ENCODE measurements at regions not wholly inside any gene's neighbourhood (a gene's known extent, or its start where the extent isn't known, plus 50 kb on each side); places are given as distances from the start of the nearest gene placed in this dataset.

DNA sequence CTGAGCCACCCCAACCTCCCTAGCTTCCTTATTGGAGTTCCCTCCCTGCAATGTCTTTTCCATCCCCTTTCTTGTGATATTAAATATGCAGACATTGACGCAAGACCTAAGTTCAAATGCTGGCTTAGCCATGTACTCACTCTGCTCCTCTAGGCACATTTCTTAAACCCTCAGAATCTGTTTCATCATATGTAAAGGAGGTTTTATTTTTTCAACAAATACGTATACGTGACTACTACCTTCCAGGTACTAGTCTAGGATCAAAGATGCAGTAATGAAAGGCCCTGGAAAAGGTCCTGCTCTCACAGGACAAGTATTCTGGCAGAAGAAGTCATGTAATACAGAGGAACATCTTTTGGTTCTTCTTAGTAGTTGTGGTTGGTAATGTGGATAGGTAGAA is 98.6 kb downstream of the SIPA1L2 start:
- intact Hi-C loops (cut with DNase I), result no loop called here
- DNase-seq (ENCODE audit: low spot score), result no peak

DNA sequence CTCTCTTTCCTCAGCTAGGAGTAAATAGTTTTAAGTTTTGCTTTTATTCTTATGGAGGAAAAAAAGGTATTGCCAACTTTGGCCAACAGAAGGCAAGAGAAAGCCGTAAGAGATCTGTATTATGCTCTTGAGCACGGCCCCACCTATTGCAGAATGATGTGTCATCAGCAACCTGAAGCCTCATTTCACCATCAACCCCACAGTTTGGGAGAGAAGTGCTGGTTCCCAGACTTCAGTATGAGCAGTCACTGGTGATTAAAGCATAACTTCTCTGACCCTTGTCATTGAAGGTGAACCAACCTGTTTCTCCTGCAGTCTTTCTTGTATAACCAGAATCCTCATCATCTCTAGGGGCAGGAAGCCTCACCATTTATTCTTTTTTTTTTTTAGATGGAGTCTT is 100.2 kb downstream of the SIPA1L2 start:
- intact Hi-C loops (cut with DNase I), result no loop called here
- DNase-seq (ENCODE audit: low spot score), result no peak

DNA sequence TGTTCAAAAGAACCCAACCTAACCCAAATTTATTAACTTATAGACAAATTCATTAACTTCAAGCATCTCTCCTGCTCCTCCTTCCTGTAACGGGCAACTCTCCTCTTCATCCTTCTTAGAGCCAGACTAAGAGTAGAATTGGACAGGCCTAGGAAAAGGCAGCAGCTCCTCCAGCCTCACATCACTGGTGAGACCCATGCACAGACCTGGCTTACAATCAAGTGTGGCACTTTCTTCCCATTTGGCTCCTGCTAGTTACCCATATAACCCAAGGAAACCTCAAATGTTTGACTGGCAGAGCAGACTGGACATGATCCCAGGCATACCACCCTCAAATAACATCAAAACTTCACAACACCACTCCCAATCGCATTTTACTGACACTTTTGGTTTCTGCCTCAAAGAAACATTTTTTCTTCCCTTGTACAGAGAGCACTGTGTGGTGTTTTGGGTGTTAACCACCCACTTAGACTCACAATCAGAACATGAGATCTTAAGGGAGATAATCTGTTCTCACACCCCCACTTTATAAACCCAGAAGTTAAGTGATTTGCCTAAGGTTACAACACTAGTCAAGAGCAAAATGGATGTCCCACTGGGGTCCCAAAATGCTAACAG is 101.4 kb downstream of the SIPA1L2 start:
- intact Hi-C loops (cut with DNase I), result no loop called here
- DNase-seq (ENCODE audit: low spot score), result no peak

DNA sequence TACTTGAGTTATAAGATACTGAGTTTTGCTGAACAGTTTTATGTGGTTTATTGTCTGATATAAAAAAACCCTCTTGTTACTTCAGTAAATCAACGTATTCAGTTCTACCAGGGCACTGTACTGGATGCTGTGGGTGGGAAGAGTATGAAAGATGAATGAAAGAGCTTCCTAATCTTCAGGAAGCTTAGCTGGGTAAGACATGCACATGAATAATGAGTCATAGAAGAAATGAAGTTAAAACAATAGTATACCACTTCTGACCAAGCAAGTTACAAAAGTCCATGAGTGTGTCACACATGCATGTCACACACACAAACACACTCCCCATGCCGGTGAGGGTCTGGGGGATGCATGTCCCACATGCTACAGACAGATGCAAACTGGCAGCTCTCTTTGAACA is 105.9 kb downstream of the SIPA1L2 start:
- intact Hi-C loops (cut with DNase I), result no loop called here
- no peak for DNase-seq (ENCODE audit: low spot score)

DNA sequence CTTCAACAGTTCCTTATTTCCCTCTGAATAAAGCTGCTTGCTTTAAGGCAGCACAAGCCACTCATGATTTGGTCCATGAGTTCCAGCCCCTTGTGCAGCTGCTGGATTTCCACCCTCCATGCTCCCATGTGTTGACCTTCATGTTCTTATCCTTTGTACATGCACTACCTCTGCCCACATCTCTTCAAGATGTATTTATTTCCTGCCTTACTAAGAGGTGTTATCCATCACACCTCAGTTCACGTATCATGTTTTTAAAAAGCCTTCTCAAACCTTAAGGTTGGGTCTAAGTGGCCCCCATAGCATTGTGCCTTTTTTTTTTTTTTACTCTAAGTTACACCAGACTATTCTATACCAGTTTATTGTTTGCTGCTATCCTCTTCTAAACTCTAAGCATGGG is 107.7 kb downstream of the SIPA1L2 start:
- DNase-seq (ENCODE audit: low spot score), result no peak
- intact Hi-C loops (cut with DNase I), result no loop called here

DNA sequence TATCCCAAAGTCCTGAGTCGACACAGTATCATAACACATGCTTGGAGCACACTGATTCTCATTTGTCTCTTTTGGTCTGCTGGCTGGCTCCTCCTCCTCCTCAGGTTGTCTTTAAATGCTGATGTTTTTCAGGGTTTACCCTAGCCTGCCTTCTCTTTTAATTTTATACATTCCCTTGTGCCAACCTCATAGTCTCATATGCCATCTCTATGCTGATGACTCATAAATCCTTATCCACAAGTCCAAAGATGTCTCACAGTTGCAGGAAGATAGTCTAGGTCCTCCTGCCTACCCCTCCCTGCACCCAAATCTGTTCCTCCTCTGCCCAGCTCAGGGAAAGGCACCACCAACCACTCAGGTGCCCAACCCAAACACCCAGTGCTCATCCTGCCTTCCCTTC is 108.3 kb downstream of the SIPA1L2 start:
- intact Hi-C loops (cut with DNase I), result no loop called here
- DNase-seq (ENCODE audit: low spot score), result no peak

DNA sequence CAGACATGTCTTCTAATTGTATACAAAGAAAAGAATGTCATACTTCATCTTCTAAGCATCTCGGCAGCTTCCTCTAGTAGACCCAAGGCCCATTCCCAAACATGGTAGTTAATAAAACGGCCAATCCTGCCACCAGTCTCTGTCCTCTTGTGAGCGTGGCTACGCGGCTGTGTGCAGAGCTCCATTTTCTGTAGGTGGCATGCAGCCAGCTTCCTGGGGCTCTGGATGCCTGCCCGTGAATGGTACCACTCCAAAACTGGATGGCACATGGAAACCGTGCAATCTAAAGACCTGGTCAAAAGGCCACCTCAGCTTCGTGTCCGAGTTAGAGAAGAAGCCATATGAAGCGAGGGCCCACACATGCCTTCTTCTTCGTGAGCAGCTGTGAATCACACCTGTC is 110.7 kb downstream of the SIPA1L2 start:
- no peak for DNase-seq (ENCODE audit: low spot score)
- intact Hi-C loops (cut with DNase I), result no loop called here

DNA sequence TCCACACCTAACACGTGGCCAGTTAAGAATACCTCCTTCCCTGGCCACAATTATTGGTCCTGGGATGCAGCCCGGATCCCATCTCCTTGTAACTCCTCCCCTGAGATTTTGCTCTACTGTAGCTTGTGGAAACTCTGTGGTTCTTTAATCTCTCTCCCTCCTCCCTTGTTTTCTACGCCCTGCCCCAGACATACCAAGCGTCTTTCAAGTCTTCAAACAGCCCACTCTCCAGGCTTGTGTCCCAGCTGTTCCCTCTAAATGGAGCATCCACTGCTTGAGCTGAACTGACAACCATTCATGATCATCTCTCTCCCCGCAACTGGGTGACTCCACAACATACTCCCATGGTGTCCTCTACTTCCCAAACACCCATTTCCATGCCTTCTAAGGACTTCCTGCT is 111.6 kb downstream of the SIPA1L2 start:
- DNase-seq (ENCODE audit: low spot score), result no peak
- intact Hi-C loops (cut with DNase I), result no loop called here

DNA sequence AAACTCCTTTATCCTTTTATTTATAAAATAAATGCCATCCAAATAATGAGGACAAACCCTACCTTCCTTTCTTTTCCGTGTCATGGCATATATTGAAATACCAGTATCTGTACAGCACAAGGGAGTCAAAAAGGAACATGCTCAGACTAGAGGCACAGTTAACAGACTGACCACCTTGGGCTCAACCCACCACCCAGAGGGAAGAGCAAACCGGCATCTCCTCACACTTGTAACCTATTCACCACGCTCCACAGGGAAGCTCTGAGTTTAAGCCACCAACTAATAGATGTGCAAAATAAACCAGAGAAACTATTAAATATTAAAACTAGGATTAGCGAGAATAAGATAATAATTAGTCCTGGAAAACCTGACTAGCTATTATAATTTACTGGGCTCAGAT is 112.7 kb downstream of the SIPA1L2 start:
- no peak for DNase-seq (ENCODE audit: low spot score)
- intact Hi-C loops (cut with DNase I), result no loop called here

DNA sequence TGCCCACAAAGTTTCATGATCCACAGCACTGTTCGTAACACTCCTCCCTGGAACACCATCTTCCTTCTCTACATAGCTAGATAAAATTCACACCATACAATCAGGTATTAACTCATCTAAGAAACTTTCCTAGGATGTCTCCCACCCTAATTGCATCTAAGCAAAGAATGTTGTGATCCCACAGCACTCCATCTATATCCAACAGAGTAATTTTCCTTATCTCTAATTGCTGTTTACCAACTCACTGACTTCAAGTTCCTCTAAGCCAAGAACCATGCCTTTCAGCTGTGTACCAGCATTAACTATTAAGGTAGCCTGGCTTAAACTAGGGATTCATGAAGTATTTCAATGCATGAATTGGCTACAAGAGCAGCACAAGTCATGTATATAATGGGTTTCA is 114.2 kb downstream of the SIPA1L2 start:
- intact Hi-C loops (cut with DNase I), result no loop called here

DNA sequence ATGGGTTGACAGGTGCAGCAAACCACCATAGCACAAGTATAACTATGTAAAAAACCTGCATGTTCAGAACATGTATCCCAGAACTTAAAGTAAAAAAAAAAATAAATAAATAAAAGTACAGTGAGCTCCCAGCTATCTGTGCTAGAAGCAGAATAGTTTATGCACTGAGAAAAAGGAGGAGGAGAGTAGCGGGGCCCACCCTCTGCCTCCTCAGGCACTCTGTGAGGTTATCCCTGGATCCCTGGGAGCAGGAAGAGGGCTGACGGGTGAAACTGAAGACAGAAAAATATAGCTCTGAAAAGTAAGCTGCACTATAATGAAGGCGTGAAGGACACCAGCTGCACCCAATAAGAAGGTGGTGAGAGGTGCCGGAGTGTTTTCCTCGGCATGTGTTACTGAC is 117.2 kb downstream of the SIPA1L2 start:
- intact Hi-C loops (cut with DNase I), result no loop called here
- no peak for DNase-seq (ENCODE audit: low spot score)

More for the DNA sequence above, 114.2 kb downstream of the SIPA1L2 start:
- no peak for DNase-seq (ENCODE audit: low spot score)

DNA sequence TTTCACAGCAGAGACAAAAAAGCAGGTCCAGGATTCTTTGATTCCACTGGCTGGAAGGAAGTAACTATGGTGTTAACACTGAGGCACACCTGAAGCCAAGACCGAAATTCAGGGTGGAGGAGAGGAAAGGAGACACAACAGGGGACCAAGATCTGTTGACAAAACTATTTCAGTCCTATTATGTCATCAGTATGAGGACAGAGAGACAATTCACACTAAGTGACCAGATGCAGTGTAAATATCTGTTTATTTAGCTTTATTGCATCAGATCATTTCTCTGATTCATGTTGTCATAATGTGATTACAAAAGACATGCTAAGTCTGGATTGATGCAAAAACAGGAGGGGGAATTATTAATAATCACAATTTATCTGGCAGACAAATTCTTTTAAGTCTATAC is 118.8 kb downstream of the SIPA1L2 start:
- intact Hi-C loops (cut with DNase I), result no loop called here
- DNase-seq (ENCODE audit: low spot score), result no peak

DNA sequence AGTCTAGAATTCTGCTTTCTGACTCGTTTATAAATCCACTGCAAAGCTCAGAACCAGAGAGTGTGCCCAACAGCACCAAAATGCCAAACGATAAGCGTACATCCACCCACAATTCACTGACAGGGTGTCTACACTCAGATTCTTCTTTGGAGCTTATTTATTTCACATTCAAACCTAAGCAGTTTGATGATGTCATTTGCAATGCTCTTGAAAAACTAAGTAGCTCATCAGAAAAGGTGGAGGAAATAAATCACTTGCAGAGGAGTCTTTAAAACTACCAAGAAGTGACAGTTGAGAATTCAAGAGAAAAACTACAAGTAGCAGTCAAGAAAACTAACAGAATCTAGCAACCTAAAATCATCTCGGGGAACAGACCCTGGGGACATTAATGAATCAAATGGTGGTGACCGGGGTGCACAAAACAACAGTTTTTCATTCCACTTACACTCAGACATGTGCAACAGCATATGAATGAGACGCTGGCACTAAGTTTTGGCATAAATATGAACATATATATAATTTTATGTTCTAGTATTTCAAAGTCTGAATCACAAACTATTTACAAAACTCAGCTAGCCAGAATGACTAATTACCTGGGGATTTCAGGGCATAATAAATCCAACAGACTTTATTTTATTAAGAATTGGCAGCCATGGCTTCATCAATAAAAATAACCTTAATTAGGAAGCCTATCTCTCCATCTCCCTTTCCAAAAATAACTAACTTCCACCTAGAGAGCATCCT is 119.4 kb downstream of the SIPA1L2 start:
- no peak for DNase-seq (ENCODE audit: low spot score)
- intact Hi-C loops (cut with DNase I), result no loop called here

DNA sequence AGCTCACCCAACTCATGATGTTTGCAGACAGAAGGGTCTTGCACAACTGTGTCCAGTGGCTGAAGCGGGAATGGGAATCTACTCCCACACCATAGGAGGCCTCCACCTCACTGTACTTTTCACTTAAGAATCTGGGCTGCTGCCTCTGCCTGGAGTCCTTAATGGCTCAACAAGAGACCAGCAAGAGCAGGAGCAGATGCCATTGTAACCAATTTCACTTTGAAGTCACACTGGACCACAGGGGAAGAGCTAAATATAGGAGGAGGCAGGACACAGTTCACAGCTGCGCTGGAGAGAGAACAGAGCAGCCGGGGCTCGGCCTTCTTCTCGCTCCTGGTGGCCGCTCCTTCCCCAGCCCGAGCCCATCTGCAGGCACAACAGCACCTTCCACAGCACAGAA is 120.4 kb downstream of the SIPA1L2 start:
- intact Hi-C loops (cut with DNase I), result no loop called here

DNA sequence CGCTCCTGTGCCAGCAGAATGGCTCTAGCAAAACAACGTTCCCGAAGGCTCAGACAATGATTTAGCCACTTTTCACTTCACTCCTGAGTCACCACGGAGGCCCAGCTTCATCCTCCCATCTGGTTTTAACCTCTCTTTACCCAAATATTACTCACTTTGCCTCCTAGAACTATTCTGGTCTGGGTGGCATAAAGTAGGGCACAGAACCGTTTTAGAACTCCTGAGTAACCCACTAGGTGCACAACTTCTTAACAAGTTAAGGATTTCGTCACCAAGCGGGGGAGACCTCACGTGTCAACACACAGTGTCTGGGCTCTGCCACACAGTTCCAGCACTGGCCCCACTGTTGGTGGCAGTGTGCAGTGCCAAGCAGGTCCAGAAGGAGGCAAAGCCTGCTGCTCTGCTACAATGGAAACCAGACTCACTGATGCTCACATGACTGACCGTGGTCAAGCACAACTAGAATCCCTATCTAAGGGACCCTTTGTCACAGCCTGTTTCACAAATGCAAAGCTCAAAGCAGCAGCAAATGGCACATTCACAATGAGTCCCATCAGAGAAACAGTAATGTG is 121.7 kb downstream of the SIPA1L2 start:
- DNase-seq (ENCODE audit: low spot score), result no peak
- intact Hi-C loops (cut with DNase I), result no loop called here

More for the DNA sequence above, 120.4 kb downstream of the SIPA1L2 start:
- DNase-seq (ENCODE audit: low spot score), result no peak

DNA sequence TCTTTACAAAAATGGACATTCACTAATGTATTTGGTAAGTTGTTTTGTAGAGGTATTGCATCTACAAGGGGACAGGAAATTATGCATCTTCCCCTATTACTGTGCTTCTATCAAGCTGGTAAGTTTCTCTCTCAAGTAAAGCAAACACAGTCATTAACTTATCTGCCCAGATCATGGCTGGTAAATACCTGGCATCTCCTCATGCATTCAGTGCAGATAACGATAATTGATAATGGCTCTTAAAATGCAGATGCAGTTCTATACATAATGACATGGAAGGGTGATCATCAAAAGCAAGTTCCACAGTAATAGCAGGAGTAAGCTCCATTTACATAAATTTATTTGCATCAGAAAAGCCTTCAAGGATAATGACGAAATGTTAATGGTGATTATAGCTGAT is 122.4 kb downstream of the SIPA1L2 start:
- DNase-seq (ENCODE audit: low spot score), result no peak
- intact Hi-C loops (cut with DNase I), result no loop called here

DNA sequence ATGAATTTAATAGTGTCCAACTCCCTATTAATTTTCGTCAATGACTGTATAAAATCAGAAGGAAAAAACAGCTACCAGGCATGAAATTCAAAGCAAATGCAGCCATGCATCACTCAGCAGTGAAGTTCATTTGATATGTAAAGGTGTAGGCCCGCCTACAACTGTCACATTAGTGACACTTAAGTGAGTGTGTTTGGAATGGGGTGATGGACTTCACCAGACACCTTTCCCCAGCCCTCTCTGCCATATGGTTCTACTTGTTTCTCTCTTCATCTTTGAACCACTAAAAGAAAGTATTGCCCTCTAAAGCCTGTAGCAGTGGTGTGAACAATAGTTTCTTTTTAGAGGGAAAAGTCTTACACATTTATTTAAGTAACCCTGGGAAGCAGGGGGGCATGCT is 124.0 kb downstream of the SIPA1L2 start:
- intact Hi-C loops (cut with DNase I), result no loop called here
- no peak for DNase-seq (ENCODE audit: low spot score)

DNA sequence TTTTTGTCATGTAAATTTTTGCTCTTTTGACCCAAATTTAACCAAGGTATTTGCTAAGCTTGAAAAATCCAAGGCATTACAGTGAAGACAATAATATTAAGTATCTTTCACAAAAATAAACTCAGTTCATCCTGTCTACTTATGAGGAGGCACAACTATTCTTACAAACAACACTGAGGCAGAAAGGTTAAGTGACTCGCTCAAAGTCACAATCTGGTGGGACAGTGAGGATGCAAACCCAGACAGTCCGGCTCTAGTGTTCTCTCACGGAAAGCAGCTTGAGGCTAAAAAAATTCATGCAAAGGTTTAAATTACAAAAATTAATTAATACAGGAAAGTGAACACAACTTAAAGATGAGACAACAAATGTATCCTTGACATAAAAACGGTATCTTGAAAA is 125.3 kb downstream of the SIPA1L2 start:
- intact Hi-C loops (cut with DNase I), result no loop called here
- DNase-seq (ENCODE audit: low spot score), result no peak

DNA sequence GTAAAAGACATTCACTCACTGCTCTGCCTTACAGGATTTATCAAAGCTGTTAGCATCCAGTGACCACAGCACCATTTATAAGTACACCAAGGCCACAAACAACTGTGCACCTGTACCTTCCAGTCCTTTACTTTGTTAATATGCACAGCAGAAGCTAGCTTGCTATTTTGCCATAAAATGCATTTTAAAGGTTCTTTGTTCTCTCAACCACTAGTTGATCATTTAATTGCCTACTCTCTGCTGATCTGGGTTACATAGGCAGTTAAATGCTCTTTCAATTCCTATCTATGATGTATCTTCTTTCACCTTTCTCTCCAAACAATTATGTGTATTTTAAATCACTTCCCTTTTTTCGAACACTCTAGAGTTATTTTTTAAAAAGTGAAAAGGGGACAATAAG is 126.4 kb downstream of the SIPA1L2 start:
- DNase-seq (ENCODE audit: low spot score), result no peak
- intact Hi-C loops (cut with DNase I), result no loop called here

DNA sequence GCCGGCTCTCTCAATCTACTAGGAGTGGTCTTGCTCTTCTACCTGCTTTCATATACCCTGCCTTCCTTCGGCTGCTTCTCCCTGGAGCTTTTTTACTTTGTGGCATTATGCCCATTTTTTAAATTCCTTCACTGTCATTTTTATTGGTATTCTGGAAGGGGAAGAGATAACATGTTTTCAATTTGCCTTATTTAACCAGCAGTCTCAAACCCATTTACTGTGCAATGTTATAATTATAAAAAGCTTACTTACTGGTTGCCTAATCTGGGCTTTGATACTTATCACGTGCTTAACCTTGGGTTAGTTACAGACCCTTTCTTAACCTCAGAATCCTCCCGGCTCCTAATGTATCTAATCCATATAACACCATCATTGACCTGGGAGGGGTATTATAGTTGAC is 128.1 kb downstream of the SIPA1L2 start:
- DNase-seq (ENCODE audit: low spot score), result no peak
- intact Hi-C loops (cut with DNase I), result no loop called here

DNA sequence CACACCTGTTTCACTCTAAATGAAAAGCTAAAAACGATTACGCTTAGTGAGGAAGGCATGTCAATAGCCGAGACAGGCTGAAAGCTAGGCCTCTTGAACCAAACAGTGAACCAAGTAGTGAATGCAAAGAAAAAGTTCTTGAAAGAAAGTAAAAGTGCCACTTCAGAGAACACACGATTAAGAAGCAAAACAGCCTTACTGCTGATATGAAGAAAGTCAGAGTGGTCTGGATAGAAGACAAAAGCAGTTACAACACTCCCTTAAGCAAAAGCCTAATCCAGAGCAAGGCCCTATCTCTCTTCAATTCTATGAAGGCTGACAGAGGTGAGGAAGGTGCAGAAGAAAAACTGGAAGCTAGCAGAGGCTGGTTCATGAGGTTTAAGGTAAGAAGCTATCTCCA is 130.7 kb downstream of the SIPA1L2 start:
- intact Hi-C loops (cut with DNase I), result no loop called here
- no peak for DNase-seq (ENCODE audit: low spot score)
